DMS153 treated with DMSO at 0.1 percent for 48 hours (cell line): ENCODE measurements at regions not wholly inside any gene's neighbourhood (a gene's known extent, or its start where the extent isn't known, plus 50 kb on each side); places are given as distances from the start of the nearest gene placed in this dataset.
"Not testable (repeated sequence)": the region's sequence is repeated elsewhere in the genome, so short reads cannot be mapped to it uniquely, and the experiment has no call there.

Experiments
- DNase-seq: peaks from one replicate; lab custom pipeline; 2025; ENCODE audit not compliant: unreplicated experiment; lab: John Stamatoyannopoulos, UW

- DNase-seq, result no peak
These were observed 1090.0 kb downstream of the EPHA7 start for GRCh38 chr6:92329208-92329847.

GRCh38 chr6:92315312-92315711 is 1104.0 kb downstream of the EPHA7 start:
- no peak for DNase-seq

- DNase-seq, result no peak
These were observed 1122.3 kb downstream of the EPHA7 start for GRCh38 chr6:92297101-92297500.

GRCh38 chr6:92292067-92292466 is 1127.3 kb downstream of the EPHA7 start:
- no peak for DNase-seq

- DNase-seq, result no peak
These were observed 1129.5 kb downstream of the EPHA7 start for GRCh38 chr6:92289831-92290230.

GRCh38 chr6:92281571-92282076 is 1137.7 kb downstream of the EPHA7 start:
- DNase-seq, result no peak

- no peak for DNase-seq
These were observed 1144.2 kb downstream of the EPHA7 start for GRCh38 chr6:92275150-92275549.

- no peak for DNase-seq
These were observed 1144.8 kb downstream of the EPHA7 start for GRCh38 chr6:92274588-92274987.

- no peak for DNase-seq
These were observed 1145.7 kb downstream of the EPHA7 start for GRCh38 chr6:92273694-92274093.

- no peak for DNase-seq
These were observed 1148.3 kb downstream of the EPHA7 start for GRCh38 chr6:92271091-92271490.

- no peak for DNase-seq
These were observed 1149.0 kb downstream of the EPHA7 start for GRCh38 chr6:92270365-92270764.

- no peak for DNase-seq
These were observed 1152.0 kb downstream of the EPHA7 start for GRCh38 chr6:92267335-92267734.

GRCh38 chr6:92263864-92264263 is 1155.5 kb downstream of the EPHA7 start:
- no peak for DNase-seq

GRCh38 chr6:92259171-92259570 is 1160.2 kb downstream of the EPHA7 start:
- DNase-seq, result no peak

- no peak for DNase-seq
These were observed 1176.0 kb downstream of the EPHA7 start for GRCh38 chr6:92243315-92243714.

GRCh38 chr6:92231171-92231701 is 1188.1 kb downstream of the EPHA7 start:
- peak; percentile 99 for DNase-seq

GRCh38 chr6:92219987-92220386 is 1199.4 kb downstream of the EPHA7 start:
- DNase-seq, result not testable (repeated sequence)

GRCh38 chr6:92216717-92217116 is 1202.6 kb downstream of the EPHA7 start:
- DNase-seq, result no peak

- DNase-seq, result no peak
These were observed 1217.7 kb downstream of the EPHA7 start for GRCh38 chr6:92201618-92202017.

GRCh38 chr6:92196325-92196724 is 1223.0 kb downstream of the EPHA7 start:
- DNase-seq, result no peak

- no peak for DNase-seq
These were observed 1223.6 kb downstream of the EPHA7 start for GRCh38 chr6:92195796-92196195.

GRCh38 chr6:92188016-92188415 is 1231.3 kb downstream of the EPHA7 start:
- no peak for DNase-seq

GRCh38 chr6:92184933-92185332 is 1234.4 kb downstream of the EPHA7 start:
- no peak for DNase-seq
